GM23338 (cell line): ENCODE measurements at regions not wholly inside any gene's neighbourhood (a gene's known extent, or its start where the extent isn't known, plus 50 kb on each side); places are given as distances from the start of the nearest gene placed in this dataset.

Experiments
- ATAC-seq: fragments of 200-7000 bp; cut with Tn5 transposase; 3 replicates; pipeline ENCODE4 v1.9.1; 2020
- DNase-seq: peaks from one replicate; pipeline ENCODE4 v3.0.0-alpha.2; 2015; ENCODE audit warnings: low spot score
- H2AFZ ChIP-seq: fragments of 200-600 bp; sonication (generic); 2 replicates; pipeline ENCODE4 v1.8.0; 2016; ENCODE audit warnings: antibody characterized with exemption, mild to moderate bottlenecking, moderate library complexity
- H3F3A ChIP-seq: fragments of 200-600 bp; sonication (generic); replicated peaks from 2 replicates; pipeline ENCODE4 v1.8.0; 2017; ENCODE audit warnings: antibody characterized with exemption, mixed run types, low read depth
- H3K27ac ChIP-seq: fragments of 200-600 bp; sonication (generic); 2 replicates; pipeline ENCODE4 v1.6.1; 2016; ENCODE audit warnings: low read depth
- H3K27me3 ChIP-seq: fragments of 200-600 bp; sonication (generic); 2 replicates; pipeline ENCODE4 v1.8.0; 2016; ENCODE audit warnings: mild to moderate bottlenecking, mixed run types, moderate library complexity; ENCODE audit not compliant: insufficient read depth
- H3K36me3 ChIP-seq: fragments of 200-600 bp; sonication (generic); 2 replicates; pipeline ENCODE4 v1.8.0; 2016; ENCODE audit warnings: mild to moderate bottlenecking; ENCODE audit not compliant: insufficient read depth
- H3K4me1 ChIP-seq: fragments of 200-600 bp; sonication (generic); 2 replicates; pipeline ENCODE4 v1.8.0; 2016; ENCODE audit warnings: mild to moderate bottlenecking, moderate library complexity; ENCODE audit not compliant: insufficient read depth
- H3K4me2 ChIP-seq: fragments of 200-600 bp; sonication (generic); 2 replicates; pipeline ENCODE4 v1.7.1; 2017; ENCODE audit warnings: mixed run types
- H3K4me3 ChIP-seq: fragments of 200-600 bp; sonication (generic); 2 replicates; pipeline ENCODE4 v1.6.1; 2016; ENCODE audit warnings: mixed run types
- H3K79me2 ChIP-seq: fragments of 200-600 bp; sonication (generic); replicated peaks from 2 replicates; pipeline ENCODE4 v1.8.0; 2017; ENCODE audit warnings: mild to moderate bottlenecking; ENCODE audit not compliant: insufficient read depth
- H3K9me2 ChIP-seq: fragments of 200-600 bp; sonication (generic); 2 replicates; pipeline ENCODE4 v1.8.0; 2017; ENCODE audit not compliant: insufficient read depth
- H4K20me1 ChIP-seq: fragments of 200-600 bp; sonication (generic); replicated peaks from 2 replicates; pipeline ENCODE4 v1.8.0; 2017; ENCODE audit warnings: mild to moderate bottlenecking; ENCODE audit not compliant: insufficient read depth
- H3K27ac Mint-ChIP-seq: 2 replicates; pipeline ENCODE4 v1.8.0; 2020; ENCODE audit warnings: inconsistent platforms, mild to moderate bottlenecking, moderate library complexity, mixed read lengths
- H3K27me3 Mint-ChIP-seq: 3 replicates; pipeline ENCODE4 v1.8.0; 2022; ENCODE audit warnings: low read depth, mild to moderate bottlenecking, moderate library complexity, mixed read lengths, inconsistent platforms; ENCODE audit not compliant: insufficient read depth, poor library complexity
- H3K36me3 Mint-ChIP-seq: 3 replicates; pipeline ENCODE4 v1.8.0; 2021; ENCODE audit warnings: low read depth, mild to moderate bottlenecking, inconsistent platforms, moderate library complexity, mixed read lengths
- H3K4me1 Mint-ChIP-seq: 3 replicates; pipeline ENCODE4 v1.8.0; 2020; ENCODE audit warnings: mild to moderate bottlenecking, inconsistent platforms, mixed read lengths
- H3K4me3 Mint-ChIP-seq: 3 replicates; pipeline ENCODE4 v1.8.0; 2021; ENCODE audit warnings: moderate library complexity, mild to moderate bottlenecking, inconsistent platforms, mixed read lengths
- H3K9me3 Mint-ChIP-seq: 3 replicates; pipeline ENCODE4 v1.8.0; 2020; ENCODE audit warnings: moderate library complexity, mild to moderate bottlenecking, inconsistent platforms, mixed read lengths
- EZH2 ChIP-seq: fragments of 200-600 bp; sonication (generic); IDR thresholded peaks from one replicate; pipeline ENCODE4 v1.8.0; 2017; ENCODE audit warnings: antibody characterized with exemption, mild to moderate bottlenecking, low read depth; ENCODE audit not compliant: unreplicated experiment
- EZH2phosphoT487 ChIP-seq: fragments of 200-600 bp; sonication (generic); IDR thresholded peaks from one replicate; pipeline ENCODE4 v1.8.1; 2018; ENCODE audit warnings: antibody characterized with exemption; ENCODE audit not compliant: unreplicated experiment
- NANOG ChIP-seq: IDR thresholded peaks from 2 replicates; pipeline ENCODE4 v1.6.1; 2016; ENCODE audit warnings: antibody characterized with exemption, borderline replicate concordance
- POLR2AphosphoS5 ChIP-seq: IDR thresholded peaks from 2 replicates; pipeline ENCODE4 v1.6.1; 2016; ENCODE audit warnings: antibody characterized with exemption, low read depth
- REST ChIP-seq: IDR thresholded peaks from one replicate; pipeline ENCODE4 v1.6.1; 2018; ENCODE audit warnings: antibody characterized with exemption; ENCODE audit not compliant: unreplicated experiment
- ZNF114 ChIP-seq: fragments of 250-450 bp; sonication (Bioruptor Pico); IDR thresholded peaks from 2 replicates; pipeline ENCODE4 v1.5.0; 2020; ENCODE audit warnings: mild to moderate bottlenecking, moderate library complexity
- ZNF331 ChIP-seq: fragments of 250-450 bp; sonication (Bioruptor Pico); IDR thresholded peaks from 2 replicates; pipeline ENCODE4 v1.5.0; 2020; ENCODE audit warnings: low read depth, mild to moderate bottlenecking, moderate library complexity
- ZNF462 ChIP-seq: fragments of 250-450 bp; sonication (Bioruptor Pico); IDR thresholded peaks from 2 replicates; pipeline ENCODE4 v1.5.0; 2020; ENCODE audit warnings: mild to moderate bottlenecking, moderate library complexity
- TF ChIP-seq, protein P1 (sequence below), 2 experiments: fragments of 200-600 bp in 1 of 2; sonication (generic) in 1 of 2; conservative IDR thresholded peaks; 2 replicates each; pipeline versions ENCODE4 v1.5.1 to v1.6.1; 2016 to 2017; ENCODE audit warnings: antibody characterized with exemption in 2 of 2, low read depth in 2 of 2, mild to moderate bottlenecking in 2 of 2, moderate library complexity in 1 of 2

- ATAC-seq (no peak), DNase-seq (no peak)
- Histone ChIP-seq H3K79me2 (no peaks in the 10 kb centered on the region), H2AFZ (no peak overlapping the region), H4K20me1 (no peaks in the 10 kb centered on the region), H3K4me1 (no peaks in the 10 kb centered on the region), H3K9me2 (no peaks in the 10 kb centered on the region; the same call in 1 of the 2 replicates), H3K36me3 (no peaks in the 10 kb centered on the region), H3K4me2 (no peak overlapping the region), H3K4me3 (no peak overlapping the region), H3K27ac (no peak overlapping the region), H3K27me3 (no peaks in the 10 kb centered on the region), H3F3A (no peaks in the 10 kb centered on the region)
- Mint-ChIP-seq H3K27ac (no peak overlapping the region; the same call in 1 of the 2 replicates), H3K36me3 (no peaks in the 10 kb centered on the region), H3K27me3 (no peaks in the 10 kb centered on the region), H3K4me1 (no peaks in the 10 kb centered on the region), H3K9me3 (no peaks in the 10 kb centered on the region), H3K4me3 (no peak overlapping the region)
- TF ChIP-seq ZNF462 (no peak), ZNF114 (no peak), EZH2 (no peak), POLR2AphosphoS5 (no peak), NANOG (no peak), EZH2phosphoT487 (no peak), REST (no peak), ZNF331 (no peak)
- TF ChIP-seq, protein P1, sequence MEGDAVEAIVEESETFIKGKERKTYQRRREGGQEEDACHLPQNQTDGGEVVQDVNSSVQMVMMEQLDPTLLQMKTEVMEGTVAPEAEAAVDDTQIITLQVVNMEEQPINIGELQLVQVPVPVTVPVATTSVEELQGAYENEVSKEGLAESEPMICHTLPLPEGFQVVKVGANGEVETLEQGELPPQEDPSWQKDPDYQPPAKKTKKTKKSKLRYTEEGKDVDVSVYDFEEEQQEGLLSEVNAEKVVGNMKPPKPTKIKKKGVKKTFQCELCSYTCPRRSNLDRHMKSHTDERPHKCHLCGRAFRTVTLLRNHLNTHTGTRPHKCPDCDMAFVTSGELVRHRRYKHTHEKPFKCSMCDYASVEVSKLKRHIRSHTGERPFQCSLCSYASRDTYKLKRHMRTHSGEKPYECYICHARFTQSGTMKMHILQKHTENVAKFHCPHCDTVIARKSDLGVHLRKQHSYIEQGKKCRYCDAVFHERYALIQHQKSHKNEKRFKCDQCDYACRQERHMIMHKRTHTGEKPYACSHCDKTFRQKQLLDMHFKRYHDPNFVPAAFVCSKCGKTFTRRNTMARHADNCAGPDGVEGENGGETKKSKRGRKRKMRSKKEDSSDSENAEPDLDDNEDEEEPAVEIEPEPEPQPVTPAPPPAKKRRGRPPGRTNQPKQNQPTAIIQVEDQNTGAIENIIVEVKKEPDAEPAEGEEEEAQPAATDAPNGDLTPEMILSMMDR (conservative IDR thresholded peaks at IDR 0.05; ENCODE audit: low read depth in 2 of 2): no peak
Measured at GRCh38 chr3:83894223-83894622, 1064.6 kb upstream of the CADM2 start.
